Dedifferentiated amniotic fluid mesenchymal stem cell (primary cell): ENCODE measurements at regions not wholly inside any gene's neighbourhood (a gene's known extent, or its start where the extent isn't known, plus 50 kb on each side); places are given as distances from the start of the nearest gene placed in this dataset.
"Not testable (repeated sequence)": the region's sequence is repeated elsewhere in the genome, so short reads cannot be mapped to it uniquely, and the experiment has no call there.

ENCODE experiments used
- DNase-seq: peaks from one replicate; pipeline ENCODE4 v3.0.0-alpha.2; 2016; ENCODE audit errors: extremely low spot score

GRCh38 chr12:24363177-24363754, 413.8 kb upstream of the SOX5 start:
- DNase-seq = no peak

- no peak for DNase-seq
These were observed 412.6 kb upstream of the SOX5 start for GRCh38 chr12:24361877-24362580.

GRCh38 chr12:24360907-24361306, 411.4 kb upstream of the SOX5 start:
- no peak for DNase-seq

- DNase-seq = no peak
These were observed 411.0 kb upstream of the SOX5 start for GRCh38 chr12:24360461-24360860.

- no peak for DNase-seq
These were observed 410.6 kb upstream of the SOX5 start for GRCh38 chr12:24360057-24360456.

- no peak for DNase-seq
These were observed 409.9 kb upstream of the SOX5 start for GRCh38 chr12:24359418-24359817.

- DNase-seq = no peak
These were observed 406.9 kb upstream of the SOX5 start for GRCh38 chr12:24356240-24356804.

GRCh38 chr12:24352363-24352762, 402.9 kb upstream of the SOX5 start:
- DNase-seq = no peak

GRCh38 chr12:24349051-24349799, 399.8 kb upstream of the SOX5 start:
- no peak for DNase-seq

- DNase-seq = not testable (repeated sequence)
These were observed 398.7 kb upstream of the SOX5 start for GRCh38 chr12:24348180-24348579.

GRCh38 chr12:24328261-24328660, 378.8 kb upstream of the SOX5 start:
- no peak for DNase-seq

GRCh38 chr12:24325331-24325730, 375.9 kb upstream of the SOX5 start:
- DNase-seq = no peak

- DNase-seq = no peak
These were observed 358.4 kb upstream of the SOX5 start for GRCh38 chr12:24307716-24308335.

GRCh38 chr12:24307153-24307552, 357.7 kb upstream of the SOX5 start:
- DNase-seq = no peak

- DNase-seq = no peak
These were observed 356.5 kb upstream of the SOX5 start for GRCh38 chr12:24306001-24306400.

- no peak for DNase-seq
These were observed 354.8 kb upstream of the SOX5 start for GRCh38 chr12:24304285-24304684.

GRCh38 chr12:24302708-24303107, 353.2 kb upstream of the SOX5 start:
- DNase-seq = no peak

- DNase-seq = no peak
These were observed 348.0 kb upstream of the SOX5 start for GRCh38 chr12:24297516-24297915.

- DNase-seq = no peak
These were observed 344.1 kb upstream of the SOX5 start for GRCh38 chr12:24293549-24293948.

- no peak for DNase-seq
These were observed 338.5 kb upstream of the SOX5 start for GRCh38 chr12:24287963-24288362.

GRCh38 chr12:24285448-24285847, 336.0 kb upstream of the SOX5 start:
- no peak for DNase-seq

- DNase-seq = no peak
These were observed 331.9 kb upstream of the SOX5 start for GRCh38 chr12:24281341-24281740.
